GM12865 (cell line): ENCODE measurements at regions not wholly inside any gene's neighbourhood (a gene's known extent, or its start where the extent isn't known, plus 50 kb on each side); places are given as distances from the start of the nearest gene placed in this dataset.

Experiments used
- DNase-seq: peaks from one replicate; pipeline ENCODE4 v3.0.0; 2010; ENCODE audit warnings: low read depth
- H3K4me3 ChIP-seq: 2 replicates; pipeline ENCODE4 v1.5.1; 2011; ENCODE audit warnings: mild to moderate bottlenecking, low read depth, low read length, control low read depth
- CTCF ChIP-seq: IDR thresholded peaks from 2 replicates; pipeline ENCODE4 v1.5.1; 2011; ENCODE audit warnings: low read length, control low read depth, low read depth, inconsistent platforms; ENCODE audit not compliant: insufficient read depth; ENCODE audit errors: missing control alignments

- H3K4me3 ChIP-seq, result no peak overlapping the region
- no peak for DNase-seq
- no peak for TF ChIP-seq CTCF
Measured at GRCh38 chr6:138620630-138621029, 121.3 kb upstream of the NHSL1 start.

GRCh38 chr6:138622967-138623366 is 123.7 kb upstream of the NHSL1 start:
- H3K4me3 ChIP-seq, result no peak overlapping the region
- DNase-seq, result no peak
- no peak for TF ChIP-seq CTCF

GRCh38 chr6:138631566-138631965 is 132.3 kb upstream of the NHSL1 start:
- no peak overlapping the region for H3K4me3 ChIP-seq
- DNase-seq, result no peak
- no peak for TF ChIP-seq CTCF

GRCh38 chr6:138637822-138638221 is 135.7 kb upstream of the CCDC28A start:
- TF ChIP-seq CTCF, result no peak
- DNase-seq, result no peak
- no peak overlapping the region for H3K4me3 ChIP-seq

GRCh38 chr6:138638604-138639003 is 135.0 kb upstream of the CCDC28A start:
- no peak for DNase-seq
- no peak for TF ChIP-seq CTCF
- no peak overlapping the region for H3K4me3 ChIP-seq

GRCh38 chr6:138640028-138640427 is 133.5 kb upstream of the CCDC28A start:
- TF ChIP-seq CTCF, result no peak
- DNase-seq, result no peak
- no peak overlapping the region for H3K4me3 ChIP-seq

GRCh38 chr6:138643210-138643609 is 130.4 kb upstream of the CCDC28A start:
- DNase-seq, result no peak
- H3K4me3 ChIP-seq, result no peak overlapping the region
- TF ChIP-seq CTCF, result no peak
